H1 (cell line): ENCODE measurements at regions not wholly inside any gene's neighbourhood (a gene's known extent, or its start where the extent isn't known, plus 50 kb on each side); places are given as distances from the start of the nearest gene placed in this dataset.

Experiments
- CTCF ChIA-PET: fragments of 300-600 bp; sonication (Branson Sonifier 250); formaldehyde crosslinking; loops from one replicate; lab custom pipeline; 2021; ENCODE audit not compliant: partially characterized antibody; lab: Charles Lee
- POLR2A ChIA-PET: fragments of 300-600 bp; sonication (Branson Sonifier 250); formaldehyde crosslinking; loops from one replicate; lab custom pipeline; 2021; ENCODE audit warnings: inconsistent platforms; ENCODE audit not compliant: partially characterized antibody; lab: Charles Lee
- DNase-seq, 2 experiments: peaks; one replicate each; pipeline versions ENCODE4 v3.0.0 to v3.0.0-alpha.2; 2010 to 2022; ENCODE audit warnings: low spot score in 2 of 2, low read depth in 1 of 2, mixed read lengths in 1 of 2
- FAIRE-seq: peaks from 2 replicates; lab custom pipeline; 2011; peaks lifted over from hg19 to GRCh38; lab: Jason Lieb, UNC
- H2AFZ ChIP-seq: 2 replicates; pipeline ENCODE4 v1.8.1; 2012; ENCODE audit warnings: low read length, inconsistent platforms
- H2AK5ac ChIP-seq: 2 replicates; pipeline ENCODE4 v1.6.1; 2013; ENCODE audit warnings: low read depth, low read length
- H2BK120ac ChIP-seq: replicated peaks from 2 replicates; pipeline ENCODE3; 2013; ENCODE audit warnings: low read depth, low read length, inconsistent platforms
- H2BK12ac ChIP-seq: 2 replicates; pipeline ENCODE4 v1.6.1; 2013; ENCODE audit warnings: low read depth, low read length
- H2BK15ac ChIP-seq: 2 replicates; pipeline ENCODE4 v1.6.1; 2013; ENCODE audit warnings: low read length
- H2BK20ac ChIP-seq: 2 replicates; pipeline ENCODE4 v1.6.1; 2013; ENCODE audit warnings: low read length
- H2BK5ac ChIP-seq: 2 replicates; pipeline ENCODE4 v1.6.1; 2013; ENCODE audit warnings: low read depth, low read length
- H3K14ac ChIP-seq: 2 replicates; pipeline ENCODE4 v1.6.1; 2013; ENCODE audit warnings: inconsistent platforms; ENCODE audit not compliant: insufficient read length
- H3K18ac ChIP-seq: 2 replicates; pipeline ENCODE4 v1.6.1; 2013; ENCODE audit warnings: low read length; ENCODE audit errors: extremely low read depth
- H3K23ac ChIP-seq: 2 replicates; pipeline ENCODE4 v1.6.1; 2013; ENCODE audit warnings: inconsistent platforms; ENCODE audit not compliant: insufficient read length
- H3K23me2 ChIP-seq: 2 replicates; pipeline ENCODE4 v1.6.1; 2013; ENCODE audit warnings: low read depth, low read length
- H3K27ac ChIP-seq: 2 replicates; pipeline ENCODE4 v1.6.1; 2011; ENCODE audit warnings: low read depth, low read length, inconsistent platforms
- H3K27me3 ChIP-seq, 4 experiments: replicated peaks in 1 of 4; 1 replicate in 1 of 4; 2 replicates in 3 of 4; pipeline versions ENCODE4 v1.6.1 to v1.8.1; 2011 to 2013; ENCODE audit warnings: low read length in 3 of 4, mild to moderate bottlenecking in 3 of 4, inconsistent platforms in 2 of 4, mixed read lengths in 2 of 4, moderate library complexity in 1 of 4; ENCODE audit not compliant: control insufficient read depth in 3 of 4, insufficient read depth in 3 of 4; ENCODE audit errors: extremely low read depth in 1 of 4
- H3K36me3 ChIP-seq, 4 experiments: 2 replicates each; pipeline versions ENCODE4 v1.6.1 to v1.8.1; 2011 to 2013; ENCODE audit warnings: mild to moderate bottlenecking in 4 of 4, low read length in 3 of 4, moderate library complexity in 2 of 4, control low read depth in 1 of 4, inconsistent platforms in 1 of 4; ENCODE audit not compliant: insufficient read depth in 4 of 4, control insufficient read depth in 2 of 4
- H3K4ac ChIP-seq: replicated peaks from 2 replicates; pipeline ENCODE3; 2013; ENCODE audit warnings: low read length, low read depth, mixed read lengths, inconsistent platforms; ENCODE audit not compliant: insufficient read length
- H3K4me1 ChIP-seq, 4 experiments: replicated peaks in 1 of 4; 1 replicate in 1 of 4; 2 replicates in 3 of 4; pipeline versions ENCODE4 v1.6.1 to v1.8.1; 2011 to 2013; ENCODE audit warnings: low read length in 3 of 4, inconsistent platforms in 2 of 4, mixed read lengths in 1 of 4; ENCODE audit not compliant: insufficient read depth in 4 of 4, control insufficient read depth in 3 of 4
- H3K4me2 ChIP-seq, 2 experiments: 2 replicates each; pipeline versions ENCODE4 v1.6.1 to v1.8.1; 2011 to 2013; ENCODE audit warnings: low read depth in 2 of 2, low read length in 2 of 2, control low read depth in 1 of 2, inconsistent platforms in 1 of 2, mild to moderate bottlenecking in 1 of 2; ENCODE audit not compliant: insufficient read depth in 1 of 2
- H3K4me3 ChIP-seq, 4 experiments: fragments of 200-600, 300-600 bp in 1 of 4; sonication (generic), shearing (Covaris generic), sonication (Bioruptor Twin) in 1 of 4; 2 replicates each; pipeline versions ENCODE4 v1.5.1 to v1.8.1; 2011 to 2016; ENCODE audit warnings: low read length in 4 of 4, low read depth in 3 of 4, control low read depth in 2 of 4, inconsistent platforms in 2 of 4, mild to moderate bottlenecking in 2 of 4, mixed read lengths in 1 of 4, moderate library complexity in 1 of 4; ENCODE audit not compliant: insufficient read depth in 2 of 4; ENCODE audit errors: extremely low read depth in 1 of 4
- H3K56ac ChIP-seq: replicated peaks from 2 replicates; pipeline ENCODE3; 2013; ENCODE audit warnings: low read depth, mild to moderate bottlenecking, mixed read lengths, low read length, inconsistent platforms; ENCODE audit not compliant: insufficient read length
- H3K79me1 ChIP-seq: 2 replicates; pipeline ENCODE4 v1.6.1; 2013; ENCODE audit warnings: low read depth, low read length, control low read depth
- H3K79me2 ChIP-seq, 2 experiments: 2 replicates each; pipeline versions ENCODE4 v1.6.1 to v1.8.1; 2012 to 2013; ENCODE audit warnings: low read length in 2 of 2, mild to moderate bottlenecking in 2 of 2, inconsistent platforms in 1 of 2; ENCODE audit not compliant: insufficient read depth in 2 of 2, control insufficient read depth in 1 of 2
- H3K9ac ChIP-seq, 4 experiments: replicated peaks in 1 of 4; 1 replicate in 1 of 4; 2 replicates in 3 of 4; pipeline versions ENCODE4 v1.6.1 to v1.8.1; 2011 to 2013; ENCODE audit warnings: low read depth in 3 of 4, low read length in 3 of 4, control low read depth in 2 of 4, mild to moderate bottlenecking in 2 of 4, moderate library complexity in 2 of 4, inconsistent platforms in 1 of 4; ENCODE audit errors: extremely low read depth in 1 of 4
- H3K9me3 ChIP-seq, 2 experiments: 2 replicates each; pipeline versions ENCODE4 v1.6.1 to v1.8.1; 2012 to 2013; ENCODE audit warnings: mild to moderate bottlenecking in 2 of 2, moderate library complexity in 2 of 2, control low read depth in 1 of 2, inconsistent platforms in 1 of 2, low read depth in 1 of 2, low read length in 1 of 2, mixed read lengths in 1 of 2; ENCODE audit not compliant: insufficient read depth in 2 of 2
- H4K20me1 ChIP-seq, 2 experiments: replicated peaks in 1 of 2; 2 replicates each; pipeline versions ENCODE3 to v1.8.1; 2011 to 2013; ENCODE audit warnings: inconsistent platforms in 2 of 2, low read length in 2 of 2, mild to moderate bottlenecking in 1 of 2; ENCODE audit not compliant: insufficient read depth in 2 of 2, control insufficient read depth in 1 of 2
- H4K5ac ChIP-seq: 2 replicates; pipeline ENCODE4 v1.6.1; 2013; ENCODE audit warnings: low read length, low read depth, mixed read lengths, inconsistent platforms; ENCODE audit not compliant: insufficient read length
- H4K8ac ChIP-seq: 2 replicates; pipeline ENCODE4 v1.8.0; 2013; ENCODE audit warnings: mild to moderate bottlenecking, moderate library complexity, low read length, inconsistent platforms; ENCODE audit not compliant: insufficient read depth; ENCODE audit errors: extremely low read depth
- H4K91ac ChIP-seq: replicated peaks from 2 replicates; pipeline ENCODE3; 2013; ENCODE audit warnings: low read length, mixed read lengths, inconsistent platforms; ENCODE audit not compliant: insufficient read length
- CHD2 ChIP-seq: IDR thresholded peaks from 2 replicates; pipeline ENCODE4 v1.6.1; 2012; ENCODE audit warnings: low read length, improper control_type of control experiment
- EP300 ChIP-seq, 2 experiments: IDR thresholded peaks; 1 replicate in 1 of 2; 2 replicates in 1 of 2; pipeline ENCODE4 v1.6.1; 2011 to 2012; ENCODE audit warnings: low read depth in 2 of 2, low read length in 2 of 2, mild to moderate bottlenecking in 2 of 2, borderline replicate concordance in 1 of 2, inconsistent platforms in 1 of 2, moderate library complexity in 1 of 2
- FOSL1 ChIP-seq: IDR thresholded peaks from 2 replicates; pipeline ENCODE4 v1.6.1; 2011; ENCODE audit warnings: mild to moderate bottlenecking, low read depth, low read length, moderate library complexity; ENCODE audit not compliant: insufficient read depth
- GTF2F1 ChIP-seq: IDR thresholded peaks from 2 replicates; pipeline ENCODE4 v1.6.1; 2012; ENCODE audit warnings: low read depth, low read length, improper control_type of control experiment, borderline replicate concordance
- KDM1A ChIP-seq: fragments of 200-600, 300-600 bp; sonication (generic); IDR thresholded peaks from 2 replicates; pipeline ENCODE4 v1.7.1; 2016; ENCODE audit warnings: mild to moderate bottlenecking, low read length, borderline replicate concordance
- RAD21 ChIP-seq, 2 experiments: IDR thresholded peaks in 1 of 2; conservative IDR thresholded peaks in 1 of 2; 2 replicates each; pipeline ENCODE4 v1.6.1; 2011; ENCODE audit warnings: low read depth in 2 of 2, low read length in 2 of 2, improper control_type of control experiment in 1 of 2, inconsistent platforms in 1 of 2, mild to moderate bottlenecking in 1 of 2, moderate library complexity in 1 of 2
- SAP30 ChIP-seq: fragments of 300-600 bp; sonication (generic); IDR thresholded peaks from 2 replicates; pipeline ENCODE4 v1.7.1; 2012; ENCODE audit warnings: low read length, moderate library complexity, mild to moderate bottlenecking, inconsistent platforms; ENCODE audit not compliant: insufficient read depth, insufficient replicate concordance
- SIX5 ChIP-seq: IDR thresholded peaks from 2 replicates; pipeline ENCODE4 v1.6.1; 2011; ENCODE audit warnings: mild to moderate bottlenecking, low read depth, low read length
- USF2 ChIP-seq: IDR thresholded peaks from 2 replicates; pipeline ENCODE4 v1.6.1; 2011; ENCODE audit warnings: low read length, improper control_type of control experiment
- ZNF274 ChIP-seq: IDR thresholded peaks from 2 replicates; pipeline ENCODE4 v1.7.0; 2012; ENCODE audit warnings: low read length, borderline replicate concordance; ENCODE audit errors: extremely low read depth
- WGBS, 2 experiments: shearing (Covaris generic) in 1 of 2; methylation state at CpG; one replicate each; pipeline versions ENCODE4 v1.1.6 to v1.1.7; 2013 to 2015; ENCODE audit warnings: low lambda C conversion rate in 2 of 2, mixed read lengths in 2 of 2, inconsistent platforms in 1 of 2, low coverage in 1 of 2, missing lambda C conversion rate in 1 of 2; ENCODE audit not compliant: insufficient replicate concordance in 2 of 2, insufficient coverage in 1 of 2, insufficient read length in 1 of 2; ENCODE audit errors: extremely low coverage in 1 of 2, missing lambda C conversion rate in 1 of 2; 5-methylcytosine and 5-hydroxymethylcytosine counted together

GRCh38 chr13:31929031-31929770 lies 102.4 kb upstream of the FRY start:
- Histone ChIP-seq H3K27me3 (no peaks in the 10 kb centered on the region), H3K23me2 (no peaks in the 10 kb centered on the region), H3K4me3 (no peak overlapping the region), H3K14ac (no peak overlapping the region), H2BK15ac (no peak overlapping the region), H3K79me2 (no peaks in the 10 kb centered on the region), H2AK5ac (no peak overlapping the region), H3K4me1 (peaks cover 0 to 8% (median 0%) of the 10 kb centered on the region in 4 experiments; a peak in 2 of 7 replicates), H3K9ac (no peak overlapping the region), H3K23ac (no peak overlapping the region), H2BK20ac (no peak overlapping the region), H4K8ac (no peak overlapping the region), H3K36me3 (no peaks in the 10 kb centered on the region), H3K9me3 (no peaks in the 10 kb centered on the region), H3K56ac (no peak overlapping the region), H4K91ac (no peak overlapping the region), H3K79me1 (no peaks in the 10 kb centered on the region), H3K27ac (no peak overlapping the region), H3K4me2 (no peak overlapping the region), H2AFZ (no peak overlapping the region), H4K5ac (no peak overlapping the region), H2BK5ac (no peak overlapping the region), H3K18ac (no peak overlapping the region), H3K4ac (no peak overlapping the region), H2BK120ac (no peak overlapping the region), H4K20me1 (no peaks in the 10 kb centered on the region), H2BK12ac (no peak overlapping the region)
- ChIA-PET POLR2A (interaction anchor here (1.1 kb wide), 1 partner anchor 10 kb away, joined by 3 read pairs; no protein-coding TSS in a partner anchor), CTCF (interaction anchor here (1.2 to 3.2 kb wide), 6 partner anchors 11 to 117 kb away, joined by 3 to 14 read pairs (median 3); no protein-coding TSS in a partner anchor)
- DNase-seq (no peak), FAIRE-seq (no peak)
- whole genome bisulfite sequencing, 2 experiments, result 83% methylated on average over 3 of the region's 3 CpGs; no CpG with 5 or more reads in 1 of the 2 experiments
- TF ChIP-seq CHD2, result no peak
- no peak for TF ChIP-seq ZNF274
- TF ChIP-seq SIX5, result no peak
- TF ChIP-seq SAP30, result no peak
- TF ChIP-seq KDM1A, result no peak
- no peak for TF ChIP-seq FOSL1
- TF ChIP-seq RAD21 (IDR thresholded peaks at IDR 0.05 in 1 of 2, conservative IDR thresholded peaks at IDR 0.05 in 1 of 2; ENCODE audit: low read depth in 2 of 2, low read length in 2 of 2), result no peak
- TF ChIP-seq EP300 (IDR thresholded peaks at IDR 0.05; ENCODE audit: borderline replicate concordance in 1 of 2, low read depth in 2 of 2, low read length in 2 of 2), result no peak
- TF ChIP-seq USF2, result no peak
- TF ChIP-seq GTF2F1, result no peak
